WTC11 (cell line): ENCODE measurements at regions not wholly inside any gene's neighbourhood (a gene's known extent, or its start where the extent isn't known, plus 50 kb on each side); places are given as distances from the start of the nearest gene placed in this dataset.

Source experiments
- ELF4 ChIP-seq: sonication (generic); formaldehyde crosslinking; IDR thresholded peaks from 2 replicates; pipeline ENCODE4 v1.8.1; 2022; ENCODE audit warnings: low read depth, mild to moderate bottlenecking, moderate library complexity, missing genetic modification reagents
- ERG ChIP-seq: fragments of 250-450 bp; sonication (Bioruptor Pico); IDR thresholded peaks from 2 replicates; pipeline ENCODE4 v1.8.0; 2021; ENCODE audit warnings: mild to moderate bottlenecking
- ESRRA ChIP-seq: sonication (generic); formaldehyde crosslinking; IDR thresholded peaks from 2 replicates; pipeline ENCODE4 v1.8.1; 2022; ENCODE audit warnings: mild to moderate bottlenecking, missing genetic modification reagents, borderline replicate concordance
- FOXK1 ChIP-seq: sonication (generic); formaldehyde crosslinking; IDR thresholded peaks from 2 replicates; pipeline ENCODE4 v1.8.0; 2022; ENCODE audit warnings: mild to moderate bottlenecking, moderate library complexity, missing genetic modification reagents
- TF ChIP-seq, protein P1 (sequence below): fragments of 200-600 bp; IDR thresholded peaks from 2 replicates; pipeline ENCODE4 v1.8.0; 2022; ENCODE audit warnings: antibody characterized with exemption
- TF ChIP-seq, protein P2 (sequence below): sonication (generic); formaldehyde crosslinking; conservative IDR thresholded peaks from 2 replicates; pipeline ENCODE4 v1.8.1; 2023; ENCODE audit warnings: mild to moderate bottlenecking, low read depth, missing genetic modification reagents, moderate library complexity
- TF ChIP-seq, protein P3 (sequence below): sonication (generic); formaldehyde crosslinking; IDR thresholded peaks from 2 replicates; pipeline ENCODE4 v1.8.0; 2022; ENCODE audit warnings: mild to moderate bottlenecking, missing genetic modification reagents

GRCh38 chr22:48473202-48473601 lies 1354.5 kb downstream of the BRD1 start:
- TF ChIP-seq, protein P1, sequence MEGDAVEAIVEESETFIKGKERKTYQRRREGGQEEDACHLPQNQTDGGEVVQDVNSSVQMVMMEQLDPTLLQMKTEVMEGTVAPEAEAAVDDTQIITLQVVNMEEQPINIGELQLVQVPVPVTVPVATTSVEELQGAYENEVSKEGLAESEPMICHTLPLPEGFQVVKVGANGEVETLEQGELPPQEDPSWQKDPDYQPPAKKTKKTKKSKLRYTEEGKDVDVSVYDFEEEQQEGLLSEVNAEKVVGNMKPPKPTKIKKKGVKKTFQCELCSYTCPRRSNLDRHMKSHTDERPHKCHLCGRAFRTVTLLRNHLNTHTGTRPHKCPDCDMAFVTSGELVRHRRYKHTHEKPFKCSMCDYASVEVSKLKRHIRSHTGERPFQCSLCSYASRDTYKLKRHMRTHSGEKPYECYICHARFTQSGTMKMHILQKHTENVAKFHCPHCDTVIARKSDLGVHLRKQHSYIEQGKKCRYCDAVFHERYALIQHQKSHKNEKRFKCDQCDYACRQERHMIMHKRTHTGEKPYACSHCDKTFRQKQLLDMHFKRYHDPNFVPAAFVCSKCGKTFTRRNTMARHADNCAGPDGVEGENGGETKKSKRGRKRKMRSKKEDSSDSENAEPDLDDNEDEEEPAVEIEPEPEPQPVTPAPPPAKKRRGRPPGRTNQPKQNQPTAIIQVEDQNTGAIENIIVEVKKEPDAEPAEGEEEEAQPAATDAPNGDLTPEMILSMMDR = no peak
- TF ChIP-seq ERG = no peak
- no peak for TF ChIP-seq ELF4
- no peak for TF ChIP-seq FOXK1 (CRISPR knock-in tag)
- TF ChIP-seq, protein P2, sequence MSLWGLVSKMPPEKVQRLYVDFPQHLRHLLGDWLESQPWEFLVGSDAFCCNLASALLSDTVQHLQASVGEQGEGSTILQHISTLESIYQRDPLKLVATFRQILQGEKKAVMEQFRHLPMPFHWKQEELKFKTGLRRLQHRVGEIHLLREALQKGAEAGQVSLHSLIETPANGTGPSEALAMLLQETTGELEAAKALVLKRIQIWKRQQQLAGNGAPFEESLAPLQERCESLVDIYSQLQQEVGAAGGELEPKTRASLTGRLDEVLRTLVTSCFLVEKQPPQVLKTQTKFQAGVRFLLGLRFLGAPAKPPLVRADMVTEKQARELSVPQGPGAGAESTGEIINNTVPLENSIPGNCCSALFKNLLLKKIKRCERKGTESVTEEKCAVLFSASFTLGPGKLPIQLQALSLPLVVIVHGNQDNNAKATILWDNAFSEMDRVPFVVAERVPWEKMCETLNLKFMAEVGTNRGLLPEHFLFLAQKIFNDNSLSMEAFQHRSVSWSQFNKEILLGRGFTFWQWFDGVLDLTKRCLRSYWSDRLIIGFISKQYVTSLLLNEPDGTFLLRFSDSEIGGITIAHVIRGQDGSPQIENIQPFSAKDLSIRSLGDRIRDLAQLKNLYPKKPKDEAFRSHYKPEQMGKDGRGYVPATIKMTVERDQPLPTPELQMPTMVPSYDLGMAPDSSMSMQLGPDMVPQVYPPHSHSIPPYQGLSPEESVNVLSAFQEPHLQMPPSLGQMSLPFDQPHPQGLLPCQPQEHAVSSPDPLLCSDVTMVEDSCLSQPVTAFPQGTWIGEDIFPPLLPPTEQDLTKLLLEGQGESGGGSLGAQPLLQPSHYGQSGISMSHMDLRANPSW = no peak
- no peak for TF ChIP-seq ESRRA (CRISPR knock-in tag)
- TF ChIP-seq, protein P3, sequence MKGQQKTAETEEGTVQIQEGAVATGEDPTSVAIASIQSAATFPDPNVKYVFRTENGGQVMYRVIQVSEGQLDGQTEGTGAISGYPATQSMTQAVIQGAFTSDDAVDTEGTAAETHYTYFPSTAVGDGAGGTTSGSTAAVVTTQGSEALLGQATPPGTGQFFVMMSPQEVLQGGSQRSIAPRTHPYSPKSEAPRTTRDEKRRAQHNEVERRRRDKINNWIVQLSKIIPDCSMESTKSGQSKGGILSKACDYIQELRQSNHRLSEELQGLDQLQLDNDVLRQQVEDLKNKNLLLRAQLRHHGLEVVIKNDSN (CRISPR knock-in tag) = no peak
